Liver (tissue), 3 donors: ENCODE measurements at regions not wholly inside any gene's neighbourhood (a gene's known extent, or its start where the extent isn't known, plus 50 kb on each side); places are given as distances from the start of the nearest gene placed in this dataset.

ENCODE experiments used
- CTCF ChIP-seq: fragments of 150-350 bp; IDR thresholded peaks from 2 replicates; pipeline ENCODE4 v1.5.1; 2017; ENCODE audit warnings: improper control_type of control experiment, low read depth, low read length; ENCODE audit not compliant: missing input control
- GABPA ChIP-seq, 2 donors: IDR thresholded peaks in 1 of 2; conservative IDR thresholded peaks in 1 of 2; 2 replicates each; pipeline ENCODE4 v1.6.1; 2016; ENCODE audit warnings: antibody characterized with exemption in 2 of 2, mild to moderate bottlenecking in 1 of 2, moderate library complexity in 1 of 2
- JUND ChIP-seq, 2 donors: IDR thresholded peaks; 2 replicates each; pipeline ENCODE4 v1.6.1; 2016; ENCODE audit warnings: antibody characterized with exemption in 2 of 2
- RAD21 ChIP-seq, 2 donors: IDR thresholded peaks; 2 replicates each; pipeline ENCODE4 v1.6.1; 2016; ENCODE audit warnings: antibody characterized with exemption in 2 of 2, mild to moderate bottlenecking in 2 of 2
- REST ChIP-seq: IDR thresholded peaks from 2 replicates; pipeline ENCODE4 v1.6.1; 2016; ENCODE audit warnings: antibody characterized with exemption, mild to moderate bottlenecking
- SP1 ChIP-seq: IDR thresholded peaks from 2 replicates; pipeline ENCODE4 v1.6.1; 2018; ENCODE audit warnings: antibody characterized with exemption, mild to moderate bottlenecking
- TAF1 ChIP-seq: conservative IDR thresholded peaks from 2 replicates; pipeline ENCODE4 v1.6.1; 2016; ENCODE audit warnings: antibody characterized with exemption, mild to moderate bottlenecking
- YY1 ChIP-seq: IDR thresholded peaks from 2 replicates; pipeline ENCODE4 v1.6.1; 2016; ENCODE audit warnings: antibody characterized with exemption, mild to moderate bottlenecking
- ZBTB33 ChIP-seq: IDR thresholded peaks from 2 replicates; pipeline ENCODE4 v1.6.1; 2016; ENCODE audit warnings: antibody characterized with exemption
- TF ChIP-seq, protein P1 (sequence below): IDR thresholded peaks from 2 replicates; pipeline ENCODE4 v1.6.1; 2016; ENCODE audit warnings: antibody characterized with exemption
- TF ChIP-seq, protein P2 (sequence below): IDR thresholded peaks from 2 replicates; pipeline ENCODE4 v1.6.1; 2016; ENCODE audit warnings: antibody characterized with exemption
- donor health status: healthy.
- donor health status: healthy.

DNA sequence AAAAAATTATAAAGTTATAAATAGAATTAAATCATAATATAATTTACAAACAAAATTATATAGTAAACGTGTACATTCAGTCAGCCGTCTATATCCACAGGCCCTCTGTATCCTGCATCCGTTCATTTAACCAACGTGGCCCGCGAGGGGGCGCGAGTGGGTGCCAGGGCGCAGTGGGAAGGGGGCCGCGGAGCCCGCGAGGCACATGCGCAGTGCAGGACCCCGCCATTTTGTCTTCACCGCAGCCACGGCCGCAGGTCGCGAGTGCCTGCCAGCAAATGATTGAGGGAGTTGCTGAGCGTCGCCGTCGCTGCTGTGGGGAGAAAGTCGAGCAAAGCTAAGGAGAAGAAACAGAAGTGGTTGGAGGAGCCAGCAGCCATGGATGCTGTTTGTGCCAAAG lies 53.4 kb upstream of the ECI2 start:
- TF ChIP-seq CTCF (no peak), ZBTB33 (no peak), TAF1 (no peak), RAD21 (IDR thresholded peaks at IDR 0.05) (no peak), SP1 (no peak), REST (no peak), YY1 (no peak), JUND (IDR thresholded peaks at IDR 0.05) (no peak), GABPA (IDR thresholded peaks at IDR 0.05 in 1 of 2, conservative IDR thresholded peaks at IDR 0.05 in 1 of 2) (no peak)
- TF ChIP-seq, protein P1, sequence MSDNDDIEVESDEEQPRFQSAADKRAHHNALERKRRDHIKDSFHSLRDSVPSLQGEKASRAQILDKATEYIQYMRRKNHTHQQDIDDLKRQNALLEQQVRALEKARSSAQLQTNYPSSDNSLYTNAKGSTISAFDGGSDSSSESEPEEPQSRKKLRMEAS = no peak
- TF ChIP-seq, protein P2, sequence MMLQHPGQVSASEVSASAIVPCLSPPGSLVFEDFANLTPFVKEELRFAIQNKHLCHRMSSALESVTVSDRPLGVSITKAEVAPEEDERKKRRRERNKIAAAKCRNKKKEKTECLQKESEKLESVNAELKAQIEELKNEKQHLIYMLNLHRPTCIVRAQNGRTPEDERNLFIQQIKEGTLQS = no peak
